NCI-H345 (cell line): ENCODE measurements at regions not wholly inside any gene's neighbourhood (a gene's known extent, or its start where the extent isn't known, plus 50 kb on each side); places are given as distances from the start of the nearest gene placed in this dataset.

Experiments
- DNase-seq: peaks from one replicate; lab custom pipeline; 2025; lab: John Stamatoyannopoulos, UW

- no peak for DNase-seq
Observed at GRCh38 chr20:63128367-63128766, 87.6 kb downstream of the YTHDF1 start.

DNA sequence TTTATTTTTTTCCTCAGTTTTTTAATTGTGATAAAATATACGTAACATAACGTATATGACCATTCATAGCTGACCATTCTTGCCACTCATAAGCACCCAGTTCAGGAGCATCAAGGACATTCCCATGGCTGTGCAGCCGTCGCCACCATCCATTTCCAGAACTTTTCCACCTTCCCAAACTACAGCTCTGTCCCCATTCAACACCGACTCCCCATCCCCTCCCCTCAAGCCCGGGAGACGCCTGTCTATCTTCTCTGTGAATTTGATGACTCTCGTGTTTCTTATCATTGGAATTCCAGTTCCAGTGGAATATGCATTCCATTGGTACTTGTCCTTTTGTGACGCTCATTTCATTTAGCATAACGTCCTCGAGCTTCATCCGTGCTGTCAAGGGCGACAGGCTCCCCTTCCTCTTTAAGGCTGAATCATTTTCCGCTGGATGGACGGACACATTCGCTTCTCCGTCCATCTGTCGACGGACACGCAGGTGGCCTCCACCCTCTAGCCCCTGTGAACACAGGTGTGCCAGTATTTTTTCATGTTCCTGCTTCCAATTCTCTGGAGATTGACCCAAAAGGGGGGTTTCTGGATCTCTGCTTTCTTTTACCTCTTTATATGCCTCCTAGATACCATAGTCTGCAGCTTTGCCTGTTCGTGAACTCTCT lies 88.1 kb downstream of the YTHDF1 start:
- DNase-seq: no peak

- no peak for DNase-seq
Observed at GRCh38 chr20:63126876-63127699, 88.8 kb downstream of the YTHDF1 start.

DNA sequence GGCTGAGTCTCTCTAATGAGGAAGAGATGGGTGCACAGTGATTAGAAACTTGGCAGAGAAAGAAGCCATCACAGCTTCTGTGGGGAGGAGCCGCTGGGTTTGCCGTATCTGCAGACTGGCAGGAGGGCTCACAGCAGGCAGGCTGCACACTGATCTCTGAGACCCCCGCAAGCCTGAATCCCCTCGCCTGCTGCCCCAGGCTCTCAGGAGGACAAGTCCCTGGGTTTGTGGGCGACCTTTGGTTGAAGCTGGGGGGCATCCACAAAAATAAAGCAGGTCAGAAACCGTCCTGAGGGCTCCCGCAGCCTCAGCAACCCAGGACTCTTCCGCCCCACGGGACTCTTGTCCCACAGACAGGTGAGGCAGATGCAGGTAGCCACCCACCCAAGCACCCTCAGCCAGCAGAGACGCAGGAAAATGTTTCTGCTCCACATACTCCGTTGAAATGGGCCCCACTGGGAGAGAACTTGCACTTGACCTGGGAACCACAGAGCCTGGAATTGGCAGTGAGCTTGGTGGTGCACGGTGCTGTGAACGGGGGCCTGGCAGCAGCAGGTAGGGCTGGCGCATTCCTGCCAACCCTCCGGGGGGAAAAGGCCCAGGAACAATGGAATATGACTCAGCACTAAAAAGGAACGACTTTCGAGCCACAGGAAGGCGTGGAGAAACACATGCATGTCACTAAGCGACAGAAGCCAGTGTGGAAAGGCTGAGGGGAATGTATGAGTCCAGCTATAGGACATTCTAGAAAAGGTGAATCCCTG lies 89.9 kb downstream of the YTHDF1 start:
- no peak for DNase-seq

DNA sequence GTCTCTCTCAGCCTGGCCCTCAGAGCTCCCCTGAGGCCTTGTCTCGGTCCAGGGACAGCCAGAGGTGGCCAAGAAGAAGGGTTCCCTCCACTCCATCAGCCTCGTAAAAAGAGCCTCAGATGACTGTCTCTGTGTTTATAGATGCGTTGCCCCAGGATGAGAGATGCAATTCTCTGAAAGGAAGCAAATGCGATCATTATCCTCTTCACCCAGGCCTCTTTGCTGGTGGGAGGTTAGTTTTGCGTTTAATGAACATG lies 90.4 kb downstream of the YTHDF1 start:
- DNase-seq: no peak

DNA sequence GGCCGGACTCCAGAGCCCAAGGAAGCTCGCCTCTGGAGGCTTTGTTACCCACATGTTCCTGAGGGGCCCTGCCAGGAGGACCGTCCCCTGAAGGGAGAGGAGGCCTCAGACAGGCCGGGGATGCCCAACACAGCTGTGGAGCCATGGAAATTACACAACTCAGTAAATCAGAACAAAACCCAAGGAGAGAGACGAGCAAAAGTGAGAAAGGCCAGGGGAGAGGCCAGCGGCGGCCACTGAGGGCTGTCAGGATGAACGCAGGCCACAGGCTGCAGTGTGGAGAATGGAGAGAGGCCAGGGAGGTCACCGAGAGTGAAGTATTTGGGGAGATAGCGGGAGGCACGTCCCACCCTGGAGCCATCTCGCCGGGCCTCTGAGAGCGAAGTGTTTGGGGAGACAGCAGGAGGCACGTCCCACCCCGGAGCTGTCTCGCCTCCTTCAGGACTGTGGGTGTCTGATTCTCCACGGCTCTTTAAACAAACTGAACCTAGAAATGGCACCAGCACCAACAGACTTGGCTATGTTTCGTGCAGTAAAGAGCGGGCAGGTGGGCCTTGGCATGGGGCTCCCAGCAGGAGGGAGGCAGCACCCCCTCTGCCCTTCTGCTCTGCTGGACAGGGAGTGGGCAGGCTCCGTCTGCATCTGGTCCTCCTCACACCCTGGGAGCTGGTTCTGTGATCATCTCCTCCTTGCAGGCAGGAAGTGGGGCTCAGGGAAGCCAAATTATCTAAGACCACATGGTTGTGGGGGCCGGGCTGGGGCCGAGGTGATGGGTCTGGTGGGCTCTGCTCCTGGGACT lies 91.0 kb downstream of the YTHDF1 start:
- no peak for DNase-seq

DNA sequence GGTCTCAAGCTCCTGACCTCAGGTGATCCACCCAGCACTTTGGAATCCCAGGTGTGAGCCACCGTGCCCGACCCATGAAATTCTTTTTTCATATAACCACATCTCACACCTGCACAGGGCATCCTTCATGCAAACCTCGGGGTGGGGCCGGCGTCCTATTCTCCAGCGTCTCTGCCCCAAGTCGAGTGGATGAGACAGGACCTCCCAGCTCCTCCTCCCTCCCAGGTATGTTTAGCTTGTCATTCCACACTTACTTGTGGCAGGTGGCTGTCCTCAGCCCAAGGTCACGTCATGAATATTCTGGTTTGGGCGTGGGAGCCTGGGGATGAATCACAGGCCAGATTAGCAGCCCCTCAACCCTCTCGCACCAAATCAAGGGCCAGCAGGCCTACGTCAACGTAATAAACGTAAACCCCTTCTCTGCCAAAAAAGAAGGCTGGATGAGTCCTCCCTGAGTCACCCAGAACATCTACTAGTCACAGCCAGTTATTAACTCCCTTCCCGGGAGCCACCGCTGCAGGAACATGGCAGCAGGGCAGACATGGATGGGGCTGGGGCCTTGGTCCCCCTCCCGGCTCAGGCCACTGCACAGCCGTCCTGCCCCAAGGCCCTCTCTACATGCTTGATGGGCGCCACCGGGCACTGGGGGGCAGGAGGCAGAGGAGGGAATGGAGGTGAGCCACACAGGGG lies 91.7 kb downstream of the YTHDF1 start:
- no peak for DNase-seq

DNA sequence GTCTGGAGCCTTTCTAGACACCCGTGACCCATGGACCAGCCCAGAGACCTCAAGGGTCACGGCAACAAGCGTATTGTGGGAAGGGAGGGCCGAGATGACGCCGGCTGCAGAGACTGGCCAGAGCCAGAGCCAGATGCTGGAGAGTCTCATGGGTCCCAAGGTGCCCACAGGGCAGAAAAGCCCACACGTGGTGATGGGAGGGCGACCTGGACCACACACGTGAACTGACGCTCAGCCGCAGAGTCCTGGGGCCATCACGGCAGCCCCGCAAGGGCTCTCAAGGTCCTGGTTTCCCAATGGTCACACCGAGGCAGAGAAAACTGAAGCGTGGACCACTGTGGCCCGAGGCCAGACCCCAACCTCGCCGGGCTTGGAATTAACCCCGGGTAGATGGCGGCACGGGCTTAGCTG lies 92.6 kb downstream of the YTHDF1 start:
- DNase-seq: no peak

GRCh38 chr20:63122626-63123025 lies 93.3 kb downstream of the YTHDF1 start:
- no peak for DNase-seq

- no peak for DNase-seq
Observed at GRCh38 chr20:63121749-63122405, 94.1 kb downstream of the YTHDF1 start.

GRCh38 chr20:63121246-63121645 lies 94.7 kb downstream of the YTHDF1 start:
- no peak for DNase-seq

DNA sequence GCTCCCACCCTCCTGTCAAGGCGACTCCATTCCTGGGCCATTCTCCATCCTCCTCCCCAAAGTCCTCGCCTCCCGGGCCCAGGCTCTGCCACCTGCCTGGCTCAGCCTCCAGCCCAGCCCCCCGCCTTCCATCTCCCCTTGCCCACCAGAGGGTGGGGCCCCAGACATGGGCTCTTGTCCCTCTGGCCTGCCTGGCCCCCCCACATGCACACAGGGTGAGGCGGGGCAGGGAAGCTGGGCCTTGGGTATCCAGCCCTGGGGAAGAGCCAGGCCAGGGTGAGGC lies 95.2 kb downstream of the YTHDF1 start:
- no peak for DNase-seq

DNA sequence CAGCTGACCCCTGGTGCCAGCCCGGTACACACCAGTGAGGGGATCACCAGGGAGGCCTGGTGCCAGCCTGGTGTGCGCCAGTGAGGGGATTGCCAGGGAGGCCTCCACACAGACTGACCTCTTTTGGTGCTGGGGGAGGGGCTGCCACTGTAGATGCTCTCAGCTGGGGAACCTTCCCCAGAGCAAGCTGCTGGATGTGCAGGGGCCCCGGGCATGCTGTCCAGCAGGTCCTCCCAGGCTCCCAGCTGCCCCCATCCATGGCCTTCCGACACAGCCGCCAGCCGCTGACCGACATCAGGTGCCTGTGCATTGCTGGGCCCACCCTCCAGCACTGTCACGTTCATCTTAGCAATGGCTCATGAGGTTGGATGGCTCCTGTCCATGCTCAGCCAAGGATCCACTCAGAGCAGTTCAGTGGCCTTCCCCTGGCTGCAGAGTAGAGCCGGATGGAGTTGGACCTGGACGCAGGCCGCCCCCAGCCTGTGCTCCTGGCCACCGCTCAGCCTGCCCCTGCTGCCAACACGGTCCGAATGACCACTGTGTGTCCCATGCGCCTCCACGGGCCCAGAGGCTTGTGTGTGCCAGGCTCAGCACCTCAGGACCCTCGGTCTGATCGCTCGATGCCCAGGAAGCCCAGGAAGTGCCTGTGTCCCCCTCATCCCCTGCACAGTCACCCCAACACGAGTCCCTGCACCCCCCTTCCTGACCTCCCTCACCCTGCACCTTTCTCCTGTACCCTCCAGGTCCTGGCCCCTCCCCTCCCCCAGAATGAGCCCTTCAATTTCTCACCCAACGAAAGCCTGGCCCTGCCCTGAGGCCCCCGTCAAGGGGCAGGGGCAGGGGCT lies 95.7 kb downstream of the YTHDF1 start:
- DNase-seq: no peak

- peak; percentile 8 for DNase-seq
Observed at GRCh38 chr20:63119121-63119962, 96.6 kb downstream of the YTHDF1 start.

GRCh38 chr20:63118303-63119120 lies 97.4 kb downstream of the YTHDF1 start:
- no peak for DNase-seq

DNA sequence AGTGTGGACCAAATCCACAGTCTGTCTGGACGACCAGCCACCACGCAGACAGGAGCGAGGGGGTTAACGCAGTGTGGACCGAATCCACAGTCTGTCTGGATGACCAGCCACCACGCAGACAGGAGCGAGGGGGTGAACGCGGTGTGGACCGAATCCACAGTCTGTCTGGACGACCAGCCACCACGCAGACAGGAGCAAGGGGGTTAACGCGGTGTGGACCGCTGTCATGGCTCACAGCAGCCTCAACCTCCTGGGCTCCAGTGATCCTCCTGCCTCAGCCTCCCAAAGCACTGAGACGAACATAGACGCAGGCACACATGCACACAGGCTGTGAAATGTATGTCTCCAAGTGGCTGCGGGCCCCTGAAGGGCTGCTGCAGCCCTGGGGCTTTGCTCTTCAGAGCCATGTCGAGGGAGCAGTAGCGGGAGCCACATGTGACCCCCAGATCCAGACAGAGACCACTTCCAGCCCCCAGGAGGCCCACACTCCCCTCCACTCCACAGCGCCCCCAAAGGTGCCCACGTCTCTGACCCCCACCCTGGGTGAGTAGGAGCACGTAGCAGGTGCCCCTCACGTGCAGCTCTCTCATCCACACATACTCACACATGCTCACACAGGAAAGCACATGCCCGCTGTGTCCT lies 98.1 kb downstream of the YTHDF1 start:
- DNase-seq: no peak

DNA sequence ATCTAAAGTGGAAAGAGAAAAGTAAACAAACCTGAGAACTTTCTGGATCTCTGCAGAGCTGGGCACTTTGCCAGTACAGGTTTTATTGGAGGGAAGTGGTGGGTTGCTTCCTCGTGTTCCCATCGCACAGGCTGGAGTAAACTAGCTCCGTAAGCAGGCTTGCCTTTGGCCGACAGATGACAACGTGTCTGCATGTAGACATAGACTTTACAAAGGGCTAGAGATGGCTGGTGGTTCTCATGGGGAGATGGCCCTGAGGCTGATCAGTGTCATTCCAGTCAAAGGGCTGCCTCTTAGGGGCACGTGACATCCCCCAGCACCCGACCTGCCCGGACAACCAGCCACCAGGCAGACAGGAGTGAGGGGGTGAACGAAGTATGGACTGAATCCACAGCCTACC lies 98.8 kb downstream of the YTHDF1 start:
- DNase-seq: peak; percentile 19

DNA sequence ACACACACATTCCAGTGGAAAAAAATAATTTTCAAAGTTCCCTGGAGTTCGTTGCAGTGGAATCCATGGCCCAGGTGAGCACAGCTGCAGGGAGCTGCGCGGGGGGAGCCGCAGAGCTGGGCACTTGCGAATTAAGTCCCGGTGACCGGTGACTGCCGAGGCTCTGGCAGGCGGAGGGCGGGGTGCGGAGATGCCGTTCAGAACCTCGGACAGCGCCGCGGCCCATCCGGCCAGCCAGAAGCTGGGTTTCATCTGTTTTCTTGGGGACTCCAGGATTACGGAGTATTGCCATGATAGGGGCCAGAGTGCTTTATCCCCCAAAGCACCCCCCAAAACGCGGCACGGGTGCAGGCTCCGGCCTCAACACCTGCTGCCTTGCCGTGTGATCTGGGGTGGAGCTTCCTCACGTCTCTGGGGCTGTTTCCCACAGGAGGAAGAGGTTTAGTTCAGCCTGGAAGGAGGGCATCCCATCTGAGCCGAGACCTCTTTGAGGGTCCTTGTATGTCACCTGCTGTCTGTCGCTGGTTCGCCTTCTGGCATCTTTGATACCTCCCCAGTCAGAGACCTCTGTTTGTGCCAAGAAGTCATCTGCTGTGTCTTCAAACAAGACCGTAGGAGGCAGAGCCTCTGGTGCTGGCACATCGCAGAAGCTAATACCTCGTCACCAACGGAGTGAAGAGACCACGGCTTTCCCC lies 99.4 kb downstream of the YTHDF1 start:
- DNase-seq: no peak
